ENCODE measurements at regions not wholly inside any gene's neighbourhood (a gene's known extent, or its start where the extent isn't known, plus 50 kb on each side); places are given as distances from the start of the nearest gene placed in this dataset.
"Not testable (repeated sequence)": the region's sequence is repeated elsewhere in the genome, so short reads cannot be mapped to it uniquely, and the experiment has no call there.

- no peak for DNase-seq
- TF ChIP-seq GATA1 (IDR thresholded peaks at IDR 0.05; ENCODE audit: low read depth, low read length) (no peak), POLR2A (IDR thresholded peaks at IDR 0.05; ENCODE audit: low read length) (no peak)
These were observed 133.1 kb upstream of the LRRN1 start for GRCh38 chr3:3665961-3666640.

GRCh38 chr3:3665546-3665945 lies 133.7 kb upstream of the LRRN1 start:
- DNase-seq, result no peak
- TF ChIP-seq POLR2A (IDR thresholded peaks at IDR 0.05; ENCODE audit: low read length), result no peak
- TF ChIP-seq GATA1 (IDR thresholded peaks at IDR 0.05; ENCODE audit: low read depth, low read length), result no peak

- no peak for DNase-seq
- no peak for TF ChIP-seq GATA1 (IDR thresholded peaks at IDR 0.05; ENCODE audit: low read depth, low read length)
- TF ChIP-seq POLR2A (IDR thresholded peaks at IDR 0.05; ENCODE audit: low read length), result no peak
These were observed 134.3 kb upstream of the LRRN1 start for GRCh38 chr3:3664935-3665334.

- TF ChIP-seq GATA1 (IDR thresholded peaks at IDR 0.05; ENCODE audit: low read depth, low read length), result no peak
- no peak for TF ChIP-seq POLR2A (IDR thresholded peaks at IDR 0.05; ENCODE audit: low read length)
- no peak for DNase-seq
These were observed 136.6 kb upstream of the LRRN1 start for GRCh38 chr3:3662610-3663009.

GRCh38 chr3:3654916-3655315 lies 144.3 kb upstream of the LRRN1 start:
- no peak for DNase-seq

GRCh38 chr3:3648988-3649679 lies 150.1 kb upstream of the LRRN1 start:
- DNase-seq, result no peak
- TF ChIP-seq POLR2A (IDR thresholded peaks at IDR 0.05; ENCODE audit: low read length) (no peak), GATA1 (IDR thresholded peaks at IDR 0.05; ENCODE audit: low read depth, low read length) (no peak)

More at GRCh38 chr3:3654916-3655315, 144.3 kb upstream of the LRRN1 start:
- TF ChIP-seq GATA1 (IDR thresholded peaks at IDR 0.05; ENCODE audit: low read depth, low read length), result no peak
- TF ChIP-seq POLR2A (IDR thresholded peaks at IDR 0.05; ENCODE audit: low read length), result no peak

- no peak for DNase-seq
These were observed 152.3 kb upstream of the LRRN1 start for GRCh38 chr3:3646934-3647333.

GRCh38 chr3:3646103-3646844 lies 153.0 kb upstream of the LRRN1 start:
- DNase-seq, result not testable (repeated sequence)

More at GRCh38 chr3:3646934-3647333, 152.3 kb upstream of the LRRN1 start:
- TF ChIP-seq POLR2A (IDR thresholded peaks at IDR 0.05; ENCODE audit: low read length) (no peak), GATA1 (IDR thresholded peaks at IDR 0.05; ENCODE audit: low read depth, low read length) (no peak)

GRCh38 chr3:3641877-3642455 lies 157.3 kb upstream of the LRRN1 start:
- no peak for DNase-seq
- TF ChIP-seq POLR2A (IDR thresholded peaks at IDR 0.05; ENCODE audit: low read length), result no peak
- TF ChIP-seq GATA1 (IDR thresholded peaks at IDR 0.05; ENCODE audit: low read depth, low read length), result no peak

- DNase-seq, result no peak
- TF ChIP-seq GATA1 (IDR thresholded peaks at IDR 0.05; ENCODE audit: low read depth, low read length) (no peak), POLR2A (IDR thresholded peaks at IDR 0.05; ENCODE audit: low read length) (no peak)
These were observed 160.2 kb upstream of the LRRN1 start for GRCh38 chr3:3639078-3639477.

GRCh38 chr3:3636815-3637214 lies 162.4 kb upstream of the LRRN1 start:
- TF ChIP-seq GATA1 (IDR thresholded peaks at IDR 0.05; ENCODE audit: low read depth, low read length) (no peak), POLR2A (IDR thresholded peaks at IDR 0.05; ENCODE audit: low read length) (no peak)
- no peak for DNase-seq

- no peak for TF ChIP-seq POLR2A (IDR thresholded peaks at IDR 0.05; ENCODE audit: low read length)
- no peak for TF ChIP-seq GATA1 (IDR thresholded peaks at IDR 0.05; ENCODE audit: low read depth, low read length)
- DNase-seq, result no peak
These were observed 164.1 kb upstream of the LRRN1 start for GRCh38 chr3:3635109-3635508.

GRCh38 chr3:3634326-3634725 lies 164.9 kb upstream of the LRRN1 start:
- no peak for TF ChIP-seq POLR2A (IDR thresholded peaks at IDR 0.05; ENCODE audit: low read length)
- TF ChIP-seq GATA1 (IDR thresholded peaks at IDR 0.05; ENCODE audit: low read depth, low read length), result no peak
- no peak for DNase-seq

GRCh38 chr3:3633761-3634160 lies 165.5 kb upstream of the LRRN1 start:
- no peak for DNase-seq
- no peak for TF ChIP-seq POLR2A (IDR thresholded peaks at IDR 0.05; ENCODE audit: low read length)
- TF ChIP-seq GATA1 (IDR thresholded peaks at IDR 0.05; ENCODE audit: low read depth, low read length), result no peak
